Activated CD8-positive, alpha-beta memory T cell treated with anti-CD3 and anti-CD28 coated beads for 1 hour (primary cell): ENCODE measurements at regions not wholly inside any gene's neighbourhood (a gene's known extent, or its start where the extent isn't known, plus 50 kb on each side); places are given as distances from the start of the nearest gene placed in this dataset.

Source experiments
- DNase-seq, 2 donors: peaks; one replicate each; pipeline ENCODE4 v3.0.0-alpha.2; 2020; ENCODE audit warnings: low read depth in 1 of 2; ENCODE audit errors: extremely low read depth in 1 of 2

DNA sequence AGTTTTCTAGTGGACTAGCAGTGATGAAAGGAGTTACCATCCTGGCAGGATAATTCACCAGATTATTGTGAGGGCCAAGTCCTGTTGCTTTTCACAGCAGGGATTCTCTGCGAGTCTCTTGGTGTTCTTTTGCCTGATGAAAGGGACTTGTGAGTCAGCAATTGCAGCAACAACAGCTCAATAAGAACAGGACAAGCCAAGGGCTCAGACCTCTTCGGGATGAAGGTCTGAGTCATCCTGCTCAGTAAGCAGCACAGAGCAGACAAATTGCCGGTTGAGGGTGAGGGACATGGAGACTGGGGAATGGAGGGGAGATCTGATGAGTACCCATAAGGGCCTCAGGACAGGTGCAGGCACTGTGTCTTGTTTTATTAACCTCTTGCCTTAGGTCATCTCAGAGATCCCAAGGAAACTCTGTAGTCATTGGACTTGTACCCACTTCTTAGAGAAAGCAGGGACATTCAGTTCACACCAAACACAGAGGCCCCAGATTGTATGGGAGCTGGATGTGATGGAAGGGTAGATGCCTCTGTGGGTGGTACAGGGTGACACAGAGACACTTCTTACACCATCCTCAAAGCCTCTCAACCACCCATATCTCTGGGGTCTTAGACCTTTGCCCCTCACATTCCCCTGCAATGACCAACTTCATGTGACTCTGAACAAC is 173.8 kb upstream of the TLE3 start:
- DNase-seq = no peak

DNA sequence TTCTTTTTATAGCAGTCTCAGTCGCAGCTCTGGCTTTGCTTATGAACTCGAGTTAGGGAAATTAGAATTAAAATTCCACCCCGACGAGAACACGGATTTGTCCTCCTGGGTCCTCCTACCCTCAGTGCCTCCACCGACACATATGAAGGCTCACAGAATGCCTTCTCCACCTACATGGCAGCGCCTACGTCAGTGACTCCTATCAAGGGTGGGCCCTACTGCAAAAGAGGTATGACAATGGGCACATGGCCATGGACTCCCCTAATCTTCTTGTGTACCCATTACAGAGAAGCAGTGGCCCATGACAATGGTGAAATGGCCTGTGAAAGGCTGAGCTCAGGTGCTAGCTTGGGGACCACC is 173.0 kb upstream of the TLE3 start:
- no peak for DNase-seq

DNA sequence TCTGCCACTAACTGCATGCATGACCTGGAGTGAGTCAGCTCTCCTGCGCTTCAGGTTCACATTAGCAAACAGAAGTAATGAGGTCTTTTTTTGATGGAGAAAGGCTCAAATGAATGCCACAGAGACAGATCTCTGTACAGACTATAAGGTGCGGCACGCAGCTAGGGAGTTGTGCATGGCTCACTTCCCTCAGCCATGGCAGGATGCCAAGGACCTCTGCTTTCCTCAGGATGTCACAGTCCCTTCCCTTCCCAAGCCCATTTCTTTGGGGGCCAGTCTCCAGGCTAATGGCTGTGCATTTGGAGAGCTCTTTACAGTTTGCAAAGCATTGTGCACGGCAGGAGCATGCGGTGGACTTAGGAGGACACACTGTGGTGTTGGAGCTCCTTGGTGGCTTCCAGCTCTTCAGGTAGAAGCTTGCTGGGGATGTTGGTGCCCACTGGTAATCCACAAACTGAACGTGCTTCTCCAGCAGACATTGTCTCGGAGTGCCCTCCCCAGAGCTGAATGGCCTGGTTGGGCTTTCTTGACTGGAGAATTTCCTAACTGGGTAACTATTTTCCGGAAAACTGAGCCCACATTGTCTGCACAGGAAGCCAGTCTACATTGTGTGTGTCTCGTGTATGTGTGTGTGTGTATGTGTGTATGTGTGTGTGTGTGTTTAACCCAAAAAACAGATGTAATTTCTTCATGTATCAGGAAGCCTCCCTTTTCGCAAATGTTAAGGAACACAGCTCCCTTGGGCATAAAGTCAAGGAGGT is 172.5 kb upstream of the TLE3 start:
- no peak for DNase-seq

DNA sequence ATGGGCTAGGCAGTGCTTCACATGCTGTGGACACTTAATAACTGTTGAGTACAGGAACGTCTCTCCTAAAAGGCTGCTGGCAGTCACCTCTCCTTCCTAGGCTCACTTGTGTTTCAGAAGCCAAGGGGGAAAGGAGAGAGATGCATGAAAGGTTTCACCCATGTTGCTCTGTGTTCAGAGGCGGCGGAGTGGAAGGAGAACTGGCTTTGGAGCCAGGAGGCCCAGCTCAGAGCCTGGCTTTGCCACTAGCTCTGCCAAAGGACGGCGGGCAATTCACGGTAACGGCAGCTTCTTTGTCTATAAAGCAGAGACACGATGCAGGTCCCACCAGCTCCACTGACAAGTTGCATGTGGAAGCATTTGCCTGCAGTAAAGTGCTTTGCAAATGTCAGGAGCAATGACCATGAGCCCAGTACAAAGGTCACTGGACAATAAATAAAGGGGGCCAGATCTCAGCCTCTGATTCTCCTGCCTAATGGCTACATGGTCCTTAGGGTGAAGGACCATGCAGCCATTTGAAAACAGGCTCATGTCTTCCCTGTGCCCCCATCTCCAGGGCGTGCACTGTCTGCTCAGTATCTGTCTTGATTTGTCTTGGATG is 171.7 kb upstream of the TLE3 start:
- no peak for DNase-seq

DNA sequence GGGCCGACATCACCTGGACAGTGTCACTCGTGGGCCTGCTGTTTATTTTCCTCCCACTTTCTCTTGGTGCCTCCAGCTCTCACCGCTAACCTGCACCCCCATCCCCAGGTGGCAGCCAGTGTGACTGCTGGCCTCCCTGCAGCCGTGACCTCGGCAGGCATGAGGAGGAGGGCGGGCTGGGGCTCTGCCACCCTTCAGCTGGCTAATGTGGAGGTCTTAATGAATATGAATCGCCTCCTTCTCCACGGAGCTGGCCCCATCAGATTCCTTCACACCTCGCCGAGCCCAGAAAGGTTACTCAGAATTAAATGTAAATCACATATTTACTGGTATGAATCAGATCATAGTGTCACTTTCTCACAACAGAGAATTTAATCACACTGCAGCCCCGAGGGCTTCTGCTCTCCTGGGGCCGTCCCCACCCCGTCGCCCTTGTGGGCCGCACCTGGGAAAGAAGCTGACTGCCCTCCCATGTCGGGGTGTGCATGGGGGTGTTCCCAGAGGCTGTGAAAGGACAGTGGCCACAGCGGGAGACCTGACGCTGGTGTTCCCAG is 171.1 kb upstream of the TLE3 start:
- no peak for DNase-seq

DNA sequence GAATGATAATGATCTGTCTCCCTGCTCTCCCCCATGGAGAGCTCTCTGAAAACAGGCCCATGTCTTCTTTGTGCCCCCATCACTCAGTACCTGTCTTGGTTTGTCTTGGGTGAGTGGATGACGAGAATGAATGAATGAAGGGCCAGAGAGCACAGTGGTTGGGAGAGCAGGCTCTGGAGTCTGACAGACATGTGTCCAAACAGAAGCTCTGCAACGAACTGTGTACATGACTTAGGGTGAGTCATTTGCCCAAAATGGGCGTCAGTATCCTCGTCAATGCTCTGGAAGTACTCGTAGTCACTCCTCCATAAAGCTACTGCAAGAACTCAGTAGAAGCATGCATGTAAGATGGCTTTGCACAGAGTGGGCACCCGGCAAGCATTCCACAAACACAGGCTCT is 170.2 kb upstream of the TLE3 start:
- no peak for DNase-seq

DNA sequence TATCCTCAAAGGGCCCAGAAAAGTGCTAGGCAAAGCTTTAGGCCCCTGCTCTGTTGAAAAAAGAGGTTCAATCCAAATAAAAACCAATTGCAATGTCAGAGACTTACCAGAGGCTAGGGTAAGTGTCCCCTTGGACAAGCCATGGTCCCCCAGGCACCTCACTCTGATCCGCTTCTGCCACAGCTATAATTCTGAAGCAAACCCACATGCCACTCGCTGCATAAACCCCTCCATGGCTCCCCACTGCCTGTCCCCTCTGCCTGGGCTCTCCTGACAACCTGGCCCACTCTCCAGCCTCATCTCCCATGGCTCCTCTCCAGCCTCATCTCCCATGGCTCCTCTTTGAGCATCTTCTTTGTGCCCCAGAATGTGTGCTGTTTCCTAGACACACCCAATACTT is 169.6 kb upstream of the TLE3 start:
- DNase-seq = no peak

DNA sequence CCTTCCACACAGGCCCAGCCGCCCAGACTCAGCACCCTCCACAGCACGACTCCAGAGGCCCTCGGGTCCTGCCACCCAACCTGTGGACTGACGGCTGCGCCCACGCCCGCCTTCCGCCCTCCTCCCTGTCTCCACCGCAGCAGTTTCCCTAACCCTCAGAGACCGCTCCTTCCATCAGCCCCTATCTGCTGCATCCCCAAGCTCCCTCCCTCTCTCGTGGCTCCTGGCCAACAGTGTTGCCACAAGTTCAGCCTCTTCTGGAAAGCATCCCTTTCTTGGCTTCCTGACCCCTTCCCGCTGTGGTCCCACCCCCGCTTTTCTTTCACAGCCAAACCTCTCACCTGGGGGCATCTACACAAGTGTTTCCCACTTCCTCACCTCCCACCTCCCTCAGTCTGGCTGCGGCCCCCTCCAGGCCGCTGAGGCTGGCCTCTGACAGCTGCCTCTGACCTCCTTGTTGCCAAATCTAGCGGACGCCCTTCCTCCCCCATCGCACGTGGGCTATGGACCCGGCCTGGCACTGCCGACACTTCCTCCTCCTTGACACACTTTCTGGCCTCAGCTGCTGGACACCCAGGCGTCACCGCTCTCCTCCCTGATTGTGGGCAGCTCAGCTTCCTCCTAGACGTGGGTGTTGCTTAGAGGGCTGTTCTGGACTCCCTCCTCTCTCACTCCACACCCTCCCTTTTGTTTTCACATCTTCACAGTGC is 168.8 kb upstream of the TLE3 start:
- no peak for DNase-seq

DNA sequence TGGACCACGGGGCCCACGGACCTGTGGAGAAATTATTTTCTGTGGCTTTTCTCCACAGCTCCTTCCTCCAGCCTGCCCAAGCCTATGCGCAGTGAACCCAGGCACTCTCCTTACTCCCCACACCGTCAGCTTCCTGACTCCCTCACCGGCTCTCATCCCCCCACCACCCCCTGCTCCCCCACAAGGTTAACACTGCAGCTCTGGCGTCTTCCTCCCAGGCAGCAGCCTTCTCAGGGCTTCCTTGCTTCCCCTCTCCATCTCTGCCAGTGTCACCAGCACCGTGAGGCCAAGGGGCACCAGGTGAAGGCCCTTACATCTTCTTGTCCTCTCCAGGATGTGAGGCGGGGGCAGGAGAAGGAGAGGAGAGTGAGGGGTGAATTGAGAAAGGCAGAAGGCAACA is 168.3 kb upstream of the TLE3 start:
- DNase-seq = no peak

DNA sequence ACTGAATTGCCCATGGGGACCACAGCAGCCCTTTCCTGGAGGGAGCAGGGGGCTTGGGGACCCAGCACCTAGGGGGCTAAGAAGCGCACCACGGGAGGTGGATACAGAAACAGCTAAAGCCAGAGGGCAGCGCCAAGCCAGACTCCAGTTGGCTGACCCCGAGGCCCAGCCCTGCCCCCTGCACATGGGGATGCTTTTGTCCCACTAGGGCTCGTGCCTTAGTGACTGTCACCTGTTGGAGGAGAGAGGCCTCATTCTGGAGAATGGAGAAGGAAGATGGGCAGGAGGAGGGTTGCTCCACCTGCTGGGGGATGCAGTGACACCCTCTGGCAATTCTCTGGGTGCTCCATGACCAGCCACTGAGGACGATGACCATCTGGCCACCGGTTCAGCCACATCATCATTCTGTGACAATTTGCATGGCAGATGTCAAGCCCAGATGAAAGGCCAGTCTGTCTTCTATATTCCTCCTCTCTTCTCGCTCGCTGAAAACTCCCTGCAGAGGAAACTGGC is 167.8 kb upstream of the TLE3 start:
- DNase-seq = no peak

DNA sequence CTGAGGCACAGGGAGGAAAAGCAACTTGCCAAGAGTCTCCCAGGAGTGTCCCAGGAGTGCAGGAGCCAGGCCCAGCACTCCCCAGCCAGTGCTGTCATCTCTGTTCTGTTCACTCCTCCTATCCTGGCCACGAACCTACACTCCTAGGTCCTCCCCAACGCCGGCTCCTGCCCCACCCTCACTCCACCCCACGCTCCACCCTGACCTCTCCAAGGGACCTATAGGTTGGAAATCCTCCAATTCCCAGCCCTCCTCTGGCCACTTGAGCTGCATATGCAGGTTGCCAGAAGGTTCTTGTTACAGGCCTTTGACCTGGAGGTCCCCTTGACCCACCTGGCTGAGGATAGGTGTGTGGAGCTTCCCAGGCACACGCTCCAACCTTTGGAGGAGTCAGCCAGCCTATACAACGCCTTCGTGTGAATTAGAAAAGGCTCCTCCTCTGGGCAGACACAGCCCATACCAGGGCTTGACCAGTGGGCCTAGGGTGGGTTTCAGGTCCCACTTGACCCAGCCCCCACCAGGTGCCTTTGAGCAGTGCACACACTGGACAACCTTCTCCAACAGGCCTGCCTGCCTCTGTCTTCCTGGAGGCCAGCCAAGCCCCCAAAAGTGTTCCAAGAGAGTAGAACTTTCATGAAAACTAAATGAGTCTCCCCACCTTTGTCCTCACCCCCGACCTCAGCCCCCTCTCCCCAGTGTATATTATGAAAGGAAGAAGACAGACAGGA is 167.2 kb upstream of the TLE3 start:
- no peak for DNase-seq

DNA sequence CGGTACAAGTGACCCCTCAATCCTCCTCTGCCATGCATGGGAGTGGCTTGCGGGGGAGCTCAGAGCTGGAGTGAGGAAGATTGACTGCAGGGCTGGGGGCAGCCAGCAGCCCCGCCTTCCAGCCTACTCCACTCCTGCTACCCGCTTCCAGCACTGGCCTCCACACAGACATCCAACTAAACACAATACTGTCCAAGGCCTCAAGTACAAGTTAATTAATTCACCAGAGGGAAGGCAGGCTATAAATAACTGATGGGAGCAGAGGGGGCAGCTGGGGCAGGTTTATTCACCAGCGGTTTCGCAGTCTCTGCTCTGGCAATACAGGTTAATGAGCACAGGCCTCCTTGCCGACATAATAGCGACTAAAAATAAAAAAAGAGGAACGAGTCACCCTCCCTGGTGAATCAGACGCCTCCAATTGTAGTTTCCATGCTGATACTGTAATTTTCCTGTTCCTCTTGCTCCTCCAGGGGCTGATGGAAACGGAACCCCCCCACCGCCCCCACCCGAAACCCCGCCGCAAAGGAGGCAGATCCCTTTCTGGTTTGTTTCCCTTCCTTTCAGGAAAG is 166.4 kb upstream of the TLE3 start:
- no peak for DNase-seq

DNA sequence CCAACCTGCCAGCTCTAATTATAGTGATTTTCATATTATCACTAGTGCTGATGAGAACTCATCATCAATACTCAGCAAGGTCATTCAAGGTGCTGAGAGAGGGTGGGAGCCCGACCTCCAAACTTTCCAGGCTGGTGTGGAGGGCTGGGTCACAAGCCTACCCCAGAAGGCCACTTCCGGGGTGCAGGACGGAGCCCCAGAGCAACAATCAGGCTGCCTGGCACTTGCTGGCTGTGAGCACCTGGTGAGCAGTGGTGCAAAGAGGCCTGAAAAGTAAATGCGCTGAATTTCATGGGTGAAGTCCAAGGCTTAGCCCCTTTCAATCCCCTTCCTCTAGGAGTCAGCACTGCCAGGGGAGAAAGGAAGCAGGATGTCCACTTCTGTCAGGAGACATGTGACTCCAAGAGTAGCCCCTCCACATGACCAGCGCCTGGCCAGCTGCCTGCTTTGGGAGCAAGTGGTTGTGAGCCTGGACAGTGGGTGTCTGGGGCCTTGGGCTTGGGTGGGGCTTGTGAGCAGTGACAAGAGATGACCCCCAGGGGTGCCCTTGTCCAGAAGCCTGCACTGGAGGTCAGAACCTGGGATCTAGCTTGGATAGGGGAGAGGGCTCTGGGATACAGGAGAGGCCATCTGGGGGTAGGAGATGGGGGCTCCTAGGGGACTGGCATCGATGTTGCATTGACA is 165.0 kb upstream of the TLE3 start:
- no peak for DNase-seq

DNA sequence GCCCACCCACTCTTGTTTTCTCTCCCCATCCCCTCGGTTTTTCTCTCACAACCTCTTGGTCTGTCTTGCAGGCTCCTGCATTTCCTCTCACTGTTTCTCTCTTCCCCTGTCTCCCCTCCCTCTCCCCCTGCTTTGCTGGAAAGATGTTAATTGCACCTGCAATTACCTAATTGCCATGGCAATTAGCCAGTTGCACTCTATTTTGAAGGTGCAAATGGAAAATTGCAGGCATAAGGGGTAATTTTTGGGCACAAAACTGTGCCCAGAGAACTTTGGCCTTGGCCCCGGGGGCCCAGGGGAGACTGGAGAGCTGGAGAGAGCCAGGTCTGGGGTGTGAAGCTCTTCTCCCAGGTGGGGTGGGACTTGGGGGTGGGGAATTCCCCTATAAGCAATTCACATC is 164.5 kb upstream of the TLE3 start:
- DNase-seq = no peak

DNA sequence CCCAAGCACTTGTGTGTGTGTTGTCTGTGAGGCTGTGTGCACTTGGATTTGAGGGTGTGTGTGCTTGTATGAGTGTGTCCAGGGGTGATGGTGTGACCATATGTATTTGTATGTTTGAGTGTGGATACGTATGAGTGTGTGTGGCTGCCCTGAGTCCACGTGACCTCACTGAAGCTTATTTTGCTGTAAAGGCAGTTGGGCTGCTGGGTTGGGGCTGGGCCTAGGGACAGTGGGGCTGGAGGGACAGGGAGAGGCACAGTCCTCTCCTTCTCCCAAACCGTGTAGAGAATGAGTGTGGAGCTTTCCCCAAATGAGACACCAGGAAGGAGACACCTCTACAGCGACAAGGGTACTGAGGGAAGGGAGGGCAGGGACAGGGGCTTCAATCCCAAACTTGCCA is 163.4 kb upstream of the TLE3 start:
- no peak for DNase-seq

DNA sequence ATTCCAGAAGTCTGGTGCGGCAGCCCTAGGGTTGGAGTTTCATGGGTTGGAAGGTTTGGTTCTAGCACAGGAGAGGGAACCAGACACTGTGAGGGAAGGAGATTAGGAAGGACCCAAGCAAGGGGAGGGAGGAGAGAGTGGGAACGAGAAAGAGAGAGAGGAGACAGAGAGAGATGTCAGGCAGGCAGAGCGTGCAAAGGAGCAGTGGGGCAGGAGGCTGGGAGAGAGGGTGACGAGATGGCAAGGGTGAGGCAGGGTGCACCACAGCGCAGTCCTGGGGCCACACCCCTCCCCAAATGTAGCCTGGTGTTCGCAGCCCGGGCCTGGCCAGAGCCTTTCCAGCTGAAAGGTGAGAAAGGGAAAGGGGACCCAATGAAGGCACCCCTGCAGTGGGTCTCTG is 162.9 kb upstream of the TLE3 start:
- DNase-seq = no peak

DNA sequence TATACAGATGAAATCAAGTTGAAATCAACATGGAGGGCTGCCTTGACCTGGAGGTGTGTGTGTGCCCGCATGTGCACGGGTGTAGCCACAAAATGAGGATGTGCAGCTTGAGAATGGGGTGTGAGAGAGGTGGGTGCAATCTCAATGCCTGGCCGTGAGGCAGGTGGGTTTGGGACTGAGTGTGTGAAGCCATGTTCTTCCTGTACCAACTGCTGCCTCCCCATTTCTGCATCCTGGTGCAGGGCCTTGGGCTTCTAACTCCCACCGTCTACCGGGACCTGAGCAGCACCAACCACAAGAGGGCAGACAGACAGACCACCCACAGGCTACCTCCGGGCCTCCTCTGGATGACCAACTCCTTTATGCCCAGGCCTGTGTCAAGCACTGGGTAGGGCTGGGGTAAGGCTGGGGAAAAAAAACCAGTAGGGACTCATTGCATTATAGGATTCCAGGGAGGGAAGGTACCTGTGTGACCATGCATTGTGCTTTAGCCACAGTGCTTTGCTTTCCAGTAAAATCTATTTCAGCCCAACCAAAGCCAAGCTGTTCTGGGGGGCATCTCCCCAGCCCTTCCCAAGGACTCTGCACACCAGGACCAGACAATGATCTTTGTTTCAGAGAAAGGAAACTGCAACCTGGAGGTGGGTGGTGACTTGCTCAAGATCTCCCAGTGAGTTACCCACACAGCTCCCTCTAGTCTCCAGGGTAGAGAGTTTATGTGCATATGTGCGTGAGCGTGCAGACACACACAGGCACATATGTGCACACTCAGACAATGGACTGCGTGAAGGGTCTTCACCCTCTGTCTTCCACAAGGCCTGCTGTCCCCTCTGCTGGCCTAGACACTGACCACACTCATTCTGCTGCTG is 162.2 kb upstream of the TLE3 start:
- no peak for DNase-seq

DNA sequence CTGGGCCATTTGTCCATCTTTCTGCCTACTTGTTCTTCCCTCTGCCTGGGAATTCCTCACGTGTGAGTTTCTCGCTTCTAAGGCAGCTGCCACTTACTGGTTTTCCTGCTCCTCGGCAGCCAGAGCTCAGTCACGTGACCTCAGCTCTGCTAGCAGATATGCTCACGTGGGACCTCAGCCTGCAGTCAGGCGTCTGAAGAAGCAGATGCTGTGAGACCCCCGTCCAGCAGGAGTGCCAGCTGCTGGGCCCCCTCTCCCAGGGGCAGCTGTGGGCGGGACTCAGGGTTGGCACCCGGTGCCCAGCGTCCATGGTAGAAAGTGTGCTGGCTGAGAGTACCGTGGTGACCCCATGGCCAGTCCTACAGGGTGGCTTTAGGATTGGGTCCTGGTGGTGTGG is 161.3 kb upstream of the TLE3 start:
- peak; percentile 19 to 27 for DNase-seq
